ENCODE measurements at regions not wholly inside any gene's neighbourhood (a gene's known extent, or its start where the extent isn't known, plus 50 kb on each side); places are given as distances from the start of the nearest gene placed in this dataset.

DNA sequence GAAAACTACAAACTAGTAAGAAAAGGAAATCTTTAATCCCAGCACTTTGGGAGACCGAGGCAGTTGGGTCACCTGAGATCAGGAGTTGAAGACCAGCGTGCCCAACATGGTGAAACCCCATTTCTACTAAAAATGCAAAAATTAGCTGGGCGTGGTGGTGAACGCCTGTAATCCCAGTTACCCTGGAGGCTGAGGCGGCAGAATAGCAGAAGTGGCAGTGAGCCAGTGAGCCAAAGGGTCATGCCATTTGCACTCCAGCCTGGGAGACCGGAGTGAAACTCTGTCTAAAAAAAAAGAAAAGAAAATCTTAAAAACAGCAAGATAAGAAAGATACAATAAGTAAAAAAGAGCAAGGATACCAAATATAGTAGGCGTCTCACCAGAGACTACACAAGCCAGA is 502.9 kb upstream of the ID2 start:
- Histone ChIP-seq H2BK5ac (ENCODE audit: insufficient read length, low read length) (no peak overlapping the region), H2BK15ac (ENCODE audit: low read depth, low read length) (no peak overlapping the region), H3K4me1 (ENCODE audit: insufficient read depth, low read length) (no peaks in the 10 kb centered on the region), H2AFZ (ENCODE audit: low read length) (no peak overlapping the region), H2BK12ac (ENCODE audit: insufficient read length, low read depth, low read length) (no peak overlapping the region), H3K79me1 (ENCODE audit: insufficient read depth, low read depth, low read length, poor library complexity, severe bottlenecking) (no peaks in the 10 kb centered on the region), H3K9ac (ENCODE audit: extremely low read depth, insufficient read length, low read length) (no peak overlapping the region), H2BK120ac (ENCODE audit: low read depth, low read length, poor library complexity, severe bottlenecking) (no peak overlapping the region), H3K14ac (ENCODE audit: insufficient read depth, low read length) (no peak overlapping the region), H3K27me3 (ENCODE audit: insufficient read depth, low read length) (no peaks in the 10 kb centered on the region), H4K20me1 (ENCODE audit: control insufficient read depth, insufficient read depth, insufficient read length) (no peaks in the 10 kb centered on the region), H3T11ph (ENCODE audit: low read length) (no peak overlapping the region), H3K4me2 (ENCODE audit: insufficient read depth, insufficient read length, low read length) (no peak overlapping the region), H3K18ac (ENCODE audit: insufficient read length, low read depth, low read length) (no peak overlapping the region), H2AK5ac (ENCODE audit: insufficient read length, low read length) (no peak overlapping the region), H3K23me2 (ENCODE audit: insufficient read length, low read depth, low read length, poor library complexity, severe bottlenecking) (no peaks in the 10 kb centered on the region), H4K91ac (ENCODE audit: insufficient read length, low read depth, low read length) (no peak overlapping the region), H3K27ac (ENCODE audit: insufficient read length, low read depth, low read length) (no peak overlapping the region), H4K8ac (replicated peaks; ENCODE audit: insufficient read length, low read depth, low read length) (no peak overlapping the region), H4K5ac (ENCODE audit: insufficient read length, low read depth, low read length) (no peak overlapping the region), H3K9me3 (ENCODE audit: control insufficient read depth, low read depth, low read length) (no peaks in the 10 kb centered on the region), H3K56ac (ENCODE audit: insufficient read length, low read depth, low read length) (no peak overlapping the region), H3K4ac (ENCODE audit: low read depth, low read length) (no peak overlapping the region), H2BK20ac (ENCODE audit: low read depth, low read length, poor library complexity, severe bottlenecking) (no peak overlapping the region), H3K23ac (ENCODE audit: insufficient read length, low read depth, low read length) (no peak overlapping the region), H3K79me2 (ENCODE audit: insufficient read depth, low read length) (no peaks in the 10 kb centered on the region)
- H3K27ac Mint-ChIP-seq = peak overlapping the region in 1 of 3 experiments; percentile 44; a peak in 1 of 7 replicates
- H3K4me3 Mint-ChIP-seq = no peak overlapping the region
- peaks cover 0 to 3% (median 0%) of the 10 kb centered on the region in 3 experiments; a peak in 1 of 7 replicates for H3K36me3 Mint-ChIP-seq (ENCODE audit: insufficient read depth in 1 of 3, low read depth in 3 of 3)
- no CpG with 5 or more reads among the region's 7 CpGs for WGBS (ENCODE audit: extremely low coverage, insufficient read length, low lambda C conversion rate)
- no peaks in the 10 kb centered on the region for H3K27me3 Mint-ChIP-seq (ENCODE audit: low read depth)
- no peak for DNase-seq
- H3K9me3 Mint-ChIP-seq = peaks cover 2 to 8% of the 10 kb centered on the region in 2 experiments; a peak in 4 of 5 replicates
- H3K4me1 Mint-ChIP-seq = no peaks in the 10 kb centered on the region; a peak in 1 of 4 replicates
- TF ChIP-seq, protein P1, sequence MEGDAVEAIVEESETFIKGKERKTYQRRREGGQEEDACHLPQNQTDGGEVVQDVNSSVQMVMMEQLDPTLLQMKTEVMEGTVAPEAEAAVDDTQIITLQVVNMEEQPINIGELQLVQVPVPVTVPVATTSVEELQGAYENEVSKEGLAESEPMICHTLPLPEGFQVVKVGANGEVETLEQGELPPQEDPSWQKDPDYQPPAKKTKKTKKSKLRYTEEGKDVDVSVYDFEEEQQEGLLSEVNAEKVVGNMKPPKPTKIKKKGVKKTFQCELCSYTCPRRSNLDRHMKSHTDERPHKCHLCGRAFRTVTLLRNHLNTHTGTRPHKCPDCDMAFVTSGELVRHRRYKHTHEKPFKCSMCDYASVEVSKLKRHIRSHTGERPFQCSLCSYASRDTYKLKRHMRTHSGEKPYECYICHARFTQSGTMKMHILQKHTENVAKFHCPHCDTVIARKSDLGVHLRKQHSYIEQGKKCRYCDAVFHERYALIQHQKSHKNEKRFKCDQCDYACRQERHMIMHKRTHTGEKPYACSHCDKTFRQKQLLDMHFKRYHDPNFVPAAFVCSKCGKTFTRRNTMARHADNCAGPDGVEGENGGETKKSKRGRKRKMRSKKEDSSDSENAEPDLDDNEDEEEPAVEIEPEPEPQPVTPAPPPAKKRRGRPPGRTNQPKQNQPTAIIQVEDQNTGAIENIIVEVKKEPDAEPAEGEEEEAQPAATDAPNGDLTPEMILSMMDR (conservative IDR thresholded peaks at IDR 0.05) = no peak

All from H9 (cell line).